VCaP (cell line): ENCODE measurements at regions not wholly inside any gene's neighbourhood (a gene's known extent, or its start where the extent isn't known, plus 50 kb on each side); places are given as distances from the start of the nearest gene placed in this dataset.

Source experiments
- H3K27ac ChIP-seq: fragments of 450-650 bp; 2 replicates; pipeline ENCODE4 v1.5.1; 2017
- CTCF ChIP-seq: fragments of 450-650 bp; conservative IDR thresholded peaks from 2 replicates; pipeline ENCODE4 v1.5.1; 2017; ENCODE audit warnings: mild to moderate bottlenecking, moderate library complexity

GRCh38 chr10:47186941-47187340 lies 113.1 kb upstream of the GDF10 start:
- no peak overlapping the region for H3K27ac ChIP-seq
- TF ChIP-seq CTCF: no peak

- TF ChIP-seq CTCF: no peak
- H3K27ac ChIP-seq: no peak overlapping the region
These were observed 112.4 kb upstream of the GDF10 start for GRCh38 chr10:47187592-47187991.

- no peak overlapping the region for H3K27ac ChIP-seq
- TF ChIP-seq CTCF: no peak
These were observed 111.8 kb upstream of the GDF10 start for GRCh38 chr10:47188156-47188555.

GRCh38 chr10:47189802-47190201 lies 110.2 kb upstream of the GDF10 start:
- TF ChIP-seq CTCF: no peak
- H3K27ac ChIP-seq: no peak overlapping the region; the same call in 1 of the 2 replicates

- TF ChIP-seq CTCF: no peak
- no peak overlapping the region; the same call in 1 of the 2 replicates for H3K27ac ChIP-seq
These were observed 109.7 kb upstream of the GDF10 start for GRCh38 chr10:47190301-47190700.

- H3K27ac ChIP-seq: no peak overlapping the region
- no peak for TF ChIP-seq CTCF
These were observed 109.1 kb upstream of the GDF10 start for GRCh38 chr10:47190802-47191450.

- no peak overlapping the region for H3K27ac ChIP-seq
- no peak for TF ChIP-seq CTCF
These were observed 107.7 kb upstream of the GDF10 start for GRCh38 chr10:47192273-47192672.
